ENCODE measurements at regions not wholly inside any gene's neighbourhood (a gene's known extent, or its start where the extent isn't known, plus 50 kb on each side); places are given as distances from the start of the nearest gene placed in this dataset.

DNA sequence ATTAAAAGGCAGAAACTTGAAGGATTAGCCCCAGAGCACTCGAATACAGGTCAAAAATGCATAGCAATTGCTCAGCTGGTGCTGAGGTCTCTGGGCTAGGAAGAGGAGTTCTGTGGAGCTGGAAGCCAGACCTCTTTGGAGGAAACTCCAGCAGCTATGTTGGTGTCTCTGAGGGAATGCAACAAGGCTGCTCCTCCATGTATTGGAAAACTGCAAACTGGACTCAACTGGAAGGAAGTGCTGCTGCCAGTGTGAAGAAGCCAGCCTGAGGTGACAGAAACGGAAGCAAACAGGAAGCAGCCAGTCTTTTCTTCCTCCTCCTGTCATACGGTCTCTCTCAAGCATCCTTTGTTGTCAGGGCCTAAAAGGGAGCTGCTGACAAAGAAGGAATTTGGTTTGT is 233.4 kb upstream of the FGGY start:
- Mint-ChIP-seq H3K4me3 (ENCODE audit: low read depth, unreplicated experiment) (no peak overlapping the region), H3K9me3 (ENCODE audit: low read depth, unreplicated experiment) (no peaks in the 10 kb centered on the region), H3K27ac (ENCODE audit: unreplicated experiment) (no peak overlapping the region), H3K36me3 (ENCODE audit: insufficient read depth, unreplicated experiment) (no peaks in the 10 kb centered on the region), H3K27me3 (ENCODE audit: unreplicated experiment) (no peaks in the 10 kb centered on the region), H3K4me1 (ENCODE audit: low read depth, unreplicated experiment) (peaks cover 26% of the 10 kb centered on the region)
- TF ChIP-seq, protein P1, sequence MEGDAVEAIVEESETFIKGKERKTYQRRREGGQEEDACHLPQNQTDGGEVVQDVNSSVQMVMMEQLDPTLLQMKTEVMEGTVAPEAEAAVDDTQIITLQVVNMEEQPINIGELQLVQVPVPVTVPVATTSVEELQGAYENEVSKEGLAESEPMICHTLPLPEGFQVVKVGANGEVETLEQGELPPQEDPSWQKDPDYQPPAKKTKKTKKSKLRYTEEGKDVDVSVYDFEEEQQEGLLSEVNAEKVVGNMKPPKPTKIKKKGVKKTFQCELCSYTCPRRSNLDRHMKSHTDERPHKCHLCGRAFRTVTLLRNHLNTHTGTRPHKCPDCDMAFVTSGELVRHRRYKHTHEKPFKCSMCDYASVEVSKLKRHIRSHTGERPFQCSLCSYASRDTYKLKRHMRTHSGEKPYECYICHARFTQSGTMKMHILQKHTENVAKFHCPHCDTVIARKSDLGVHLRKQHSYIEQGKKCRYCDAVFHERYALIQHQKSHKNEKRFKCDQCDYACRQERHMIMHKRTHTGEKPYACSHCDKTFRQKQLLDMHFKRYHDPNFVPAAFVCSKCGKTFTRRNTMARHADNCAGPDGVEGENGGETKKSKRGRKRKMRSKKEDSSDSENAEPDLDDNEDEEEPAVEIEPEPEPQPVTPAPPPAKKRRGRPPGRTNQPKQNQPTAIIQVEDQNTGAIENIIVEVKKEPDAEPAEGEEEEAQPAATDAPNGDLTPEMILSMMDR (IDR thresholded peaks at IDR 0.05; ENCODE audit: unreplicated experiment) = no peak
- no peak for DNase-seq
- no TSS peak for BruUV-seq (replicated peaks)
- intact Hi-C loops (cut with micrococcal nuclease; ENCODE audit: unreplicated experiment) = no loop called here
- CTCF ChIA-PET = interaction anchor here (0.6 kb wide), 1 partner anchor 95 kb away, joined by 4 read pairs; no protein-coding TSS in a partner anchor

DNA sequence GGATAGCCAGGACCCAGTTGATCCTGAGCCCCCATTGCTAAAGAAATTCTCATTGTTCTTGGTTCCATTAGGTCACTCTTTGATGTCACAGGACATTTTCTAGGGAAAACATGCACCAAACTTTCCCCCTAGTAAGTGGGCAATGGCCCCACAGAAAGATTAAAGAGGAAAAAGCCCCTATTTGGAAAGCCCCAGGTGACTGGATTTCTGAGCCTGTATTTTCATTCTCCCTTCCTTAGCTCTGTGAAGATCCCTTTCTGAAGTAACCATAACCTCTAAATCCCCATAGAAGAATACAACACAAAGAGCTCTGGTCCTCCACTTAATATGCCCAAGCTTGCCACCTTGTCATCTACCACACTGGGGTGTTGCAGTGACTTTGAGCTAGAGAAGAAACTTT is 232.3 kb upstream of the FGGY start:
- H3K27ac Mint-ChIP-seq (ENCODE audit: unreplicated experiment) = no peak overlapping the region
- TF ChIP-seq, protein P1 (IDR thresholded peaks at IDR 0.05; ENCODE audit: unreplicated experiment) = no peak
- H3K4me3 Mint-ChIP-seq (ENCODE audit: low read depth, unreplicated experiment) = no peak overlapping the region
- intact Hi-C loops (cut with micrococcal nuclease; ENCODE audit: unreplicated experiment) = no loop called here
- no peaks in the 10 kb centered on the region for H3K36me3 Mint-ChIP-seq (ENCODE audit: insufficient read depth, unreplicated experiment)
- H3K9me3 Mint-ChIP-seq (ENCODE audit: low read depth, unreplicated experiment) = no peaks in the 10 kb centered on the region
- no peak for DNase-seq
- H3K27me3 Mint-ChIP-seq (ENCODE audit: unreplicated experiment) = no peaks in the 10 kb centered on the region
- H3K4me1 Mint-ChIP-seq (ENCODE audit: low read depth, unreplicated experiment) = peaks cover 26% of the 10 kb centered on the region
- CTCF ChIA-PET = no interaction called here
- BruUV-seq (replicated peaks) = no TSS peak

DNA sequence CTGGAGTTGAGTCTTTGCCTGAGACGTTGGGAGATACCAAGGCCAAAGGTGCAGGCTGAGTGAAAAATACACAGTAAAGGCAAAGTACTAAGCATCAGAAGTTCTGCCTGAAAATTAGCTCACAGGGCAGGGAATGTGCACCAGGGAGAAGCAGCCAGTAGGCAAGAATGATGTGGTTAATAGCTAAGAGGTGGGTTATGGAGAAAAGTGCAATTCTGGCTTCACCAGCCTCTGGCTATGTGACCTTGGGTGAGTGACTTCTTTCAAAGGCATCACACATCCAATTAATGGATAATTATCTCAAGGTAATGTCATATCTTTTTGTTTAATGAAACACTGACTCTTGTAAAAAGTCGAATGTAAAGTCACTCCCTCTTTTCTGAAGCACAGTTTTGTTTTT is 230.7 kb upstream of the FGGY start:
- H3K27me3 Mint-ChIP-seq (ENCODE audit: unreplicated experiment) = no peaks in the 10 kb centered on the region
- TF ChIP-seq, protein P1 (IDR thresholded peaks at IDR 0.05; ENCODE audit: unreplicated experiment) = no peak
- H3K9me3 Mint-ChIP-seq (ENCODE audit: low read depth, unreplicated experiment) = no peaks in the 10 kb centered on the region
- no TSS peak for BruUV-seq (replicated peaks)
- H3K4me1 Mint-ChIP-seq (ENCODE audit: low read depth, unreplicated experiment) = peaks cover 33% of the 10 kb centered on the region
- intact Hi-C loops (cut with micrococcal nuclease; ENCODE audit: unreplicated experiment) = no loop called here
- CTCF ChIA-PET = no interaction called here
- H3K36me3 Mint-ChIP-seq (ENCODE audit: insufficient read depth, unreplicated experiment) = no peaks in the 10 kb centered on the region
- no peak for DNase-seq
- H3K4me3 Mint-ChIP-seq (ENCODE audit: low read depth, unreplicated experiment) = no peak overlapping the region
- no peak overlapping the region for H3K27ac Mint-ChIP-seq (ENCODE audit: unreplicated experiment)

DNA sequence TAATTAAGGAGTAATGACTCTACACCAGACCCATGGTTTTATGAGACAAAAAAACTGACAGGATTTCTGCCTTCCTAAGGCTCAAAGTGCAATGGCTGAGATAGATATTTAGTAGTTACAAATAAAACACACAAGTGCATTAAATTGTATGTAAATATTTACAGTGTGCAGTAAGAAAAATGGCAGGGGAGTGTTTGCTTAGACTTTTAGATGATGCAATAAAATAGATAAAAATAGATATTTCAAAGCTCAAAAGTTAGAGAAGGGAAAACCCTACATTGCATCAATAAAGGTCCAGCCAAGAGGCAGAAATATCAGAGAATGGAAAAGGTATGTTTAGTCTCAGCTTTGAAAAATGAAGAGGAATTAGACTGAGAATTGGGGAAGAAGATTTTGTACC is 226.3 kb upstream of the FGGY start:
- no peak for DNase-seq
- peaks cover 25% of the 10 kb centered on the region for H3K4me1 Mint-ChIP-seq (ENCODE audit: low read depth, unreplicated experiment)
- CTCF ChIA-PET = interaction anchor here (1.0 to 1.4 kb wide), 2 partner anchors 8 to 14 kb away, joined by 4 read pairs; no protein-coding TSS in a partner anchor
- peak overlapping the region; percentile 34 for H3K27ac Mint-ChIP-seq (ENCODE audit: unreplicated experiment)
- no peaks in the 10 kb centered on the region for H3K9me3 Mint-ChIP-seq (ENCODE audit: low read depth, unreplicated experiment)
- H3K4me3 Mint-ChIP-seq (ENCODE audit: low read depth, unreplicated experiment) = no peak overlapping the region
- H3K27me3 Mint-ChIP-seq (ENCODE audit: unreplicated experiment) = no peaks in the 10 kb centered on the region
- intact Hi-C loops (cut with micrococcal nuclease; ENCODE audit: unreplicated experiment) = loop anchor here (10.0 kb wide), 2 partner anchors 136 to 256 kb away; no protein-coding TSS in a partner anchor
- H3K36me3 Mint-ChIP-seq (ENCODE audit: insufficient read depth, unreplicated experiment) = no peaks in the 10 kb centered on the region
- no TSS peak for BruUV-seq (replicated peaks)
- TF ChIP-seq, protein P1 (IDR thresholded peaks at IDR 0.05; ENCODE audit: unreplicated experiment) = no peak

Measured in Calu3 (cell line).